ENCODE measurements at regions not wholly inside any gene's neighbourhood (a gene's known extent, or its start where the extent isn't known, plus 50 kb on each side); places are given as distances from the start of the nearest gene placed in this dataset.

GRCh38 chr2:121124330-121124729 lies 160.7 kb downstream of the TFCP2L1 start:
- Histone ChIP-seq H3K9me3 (ENCODE audit: low read length) (no peaks in the 10 kb centered on the region), H3K79me2 (ENCODE audit: insufficient read depth, low read length) (no peaks in the 10 kb centered on the region), H3K27me3 (ENCODE audit: control insufficient read depth in 1 of 2, insufficient read depth in 2 of 2, low read length in 2 of 2) (peaks cover 14 to 73% of the 10 kb centered on the region in 2 experiments; a peak in 4 of 5 replicates), H4K20me1 (ENCODE audit: insufficient read depth, low read length) (no peaks in the 10 kb centered on the region; the same call in 1 of the 2 replicates), H3K4me2 (ENCODE audit: low read depth, low read length) (no peak overlapping the region), H2AFZ (ENCODE audit: low read length) (no peak overlapping the region), H3K27ac (ENCODE audit: extremely low read length, insufficient read depth, low read length) (no peak overlapping the region), H3K9ac (ENCODE audit: insufficient read depth, low read depth, low read length) (no peak overlapping the region), H3K36me3 (replicated peaks in 1 of 2; ENCODE audit: control insufficient read depth in 1 of 2, insufficient read depth in 2 of 2, low read length in 2 of 2) (no peaks in the 10 kb centered on the region), H3K4me3 (replicated peaks in 1 of 3; ENCODE audit: insufficient read depth in 1 of 3, low read depth in 2 of 3, low read length in 3 of 3) (no peak overlapping the region), H3K4me1 (ENCODE audit: insufficient read depth, low read length) (no peaks in the 10 kb centered on the region)
- no TSS peak for BruUV-seq (replicated peaks)
- POLR2A ChIA-PET = no interaction called here
- CTCF ChIA-PET (ENCODE audit: low intra/inter-chr PET ratio, low total read pairs) = no interaction called here
- intact Hi-C loops (cut with micrococcal nuclease; ENCODE audit: unreplicated experiment) (no loop called here), in situ Hi-C loops (cut with HindIII; ENCODE audit: extremely low pct_ligation_motif_present, low pct_unique_long_range_greater_than_20kb) (loop anchor here (10.0 kb wide), 1 partner anchor 200 kb away; no protein-coding TSS in a partner anchor)
- ATAC-seq (no peak), FAIRE-seq (no peak), DNase-seq (ENCODE audit: low spot score) (no peak)
- TF ChIP-seq MLLT10 (CRISPR knock-in tag; IDR thresholded peaks at IDR 0.05) = no peak
- no peak for TF ChIP-seq SKI (IDR thresholded peaks at IDR 0.05; ENCODE audit: partially characterized antibody)
- no peak for TF ChIP-seq TGIF2 (CRISPR knock-in tag; IDR thresholded peaks at IDR 0.05)
- TF ChIP-seq NFE2L2 (IDR thresholded peaks at IDR 0.05; ENCODE audit: low read length) = no peak
- no peak for TF ChIP-seq ZSCAN12 (CRISPR knock-in tag; IDR thresholded peaks at IDR 0.05)
- no peak for TF ChIP-seq CEBPB (IDR thresholded peaks at IDR 0.05; ENCODE audit: borderline replicate concordance, low read depth, low read length)
- TF ChIP-seq SALL1 (CRISPR knock-in tag; IDR thresholded peaks at IDR 0.05) = no peak
- TF ChIP-seq ZNF75D (CRISPR knock-in tag; IDR thresholded peaks at IDR 0.05; ENCODE audit: borderline replicate concordance) = no peak
- no peak for TF ChIP-seq FIP1L1 (IDR thresholded peaks at IDR 0.05; ENCODE audit: borderline replicate concordance, insufficient read depth, low read depth, low read length)
- TF ChIP-seq HBP1 (CRISPR knock-in tag; IDR thresholded peaks at IDR 0.05; ENCODE audit: low read depth) = no peak
- TF ChIP-seq ESRRA (CRISPR knock-in tag; IDR thresholded peaks at IDR 0.05; ENCODE audit: low read depth) = no peak
- TF ChIP-seq ZNF33A (CRISPR knock-in tag; IDR thresholded peaks at IDR 0.05; ENCODE audit: borderline replicate concordance) = no peak
- no peak for TF ChIP-seq KDM5A (IDR thresholded peaks at IDR 0.05; ENCODE audit: borderline replicate concordance, low read length)

All from HepG2 (cell line).